ENCODE measurements at regions not wholly inside any gene's neighbourhood (a gene's known extent, or its start where the extent isn't known, plus 50 kb on each side); places are given as distances from the start of the nearest gene placed in this dataset.
"Not testable (repeated sequence)": the region's sequence is repeated elsewhere in the genome, so short reads cannot be mapped to it uniquely, and the experiment has no call there.

DNA sequence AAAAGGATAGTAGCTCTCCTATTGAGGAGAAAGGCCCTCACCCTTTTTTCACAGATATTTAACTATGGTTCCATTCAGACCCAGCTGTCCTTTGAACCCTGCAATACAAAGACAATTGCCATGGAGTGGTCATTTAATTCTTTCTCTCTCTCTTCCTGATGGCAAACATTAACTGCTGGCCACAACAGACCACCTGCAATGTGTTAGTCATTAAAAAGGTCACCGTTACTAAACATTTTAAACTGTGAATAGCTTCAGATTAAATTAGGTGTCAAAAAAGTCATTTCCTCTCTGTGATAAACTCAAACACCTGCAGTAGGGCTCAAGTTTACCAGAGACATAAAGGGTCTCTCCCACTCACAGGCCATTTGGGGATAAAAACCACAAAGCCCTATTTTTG lies 697.2 kb downstream of the TOX3 start:
- intact Hi-C loops (cut with DNase I, micrococcal nuclease) = no loop called here
- ATAC-seq = no peak
- no peak for DNase-seq

- intact Hi-C loops (cut with DNase I, micrococcal nuclease) = no loop called here
- no peak for DNase-seq
- ATAC-seq = no peak
Measured at GRCh38 chr16:51845586-51846305, 694.7 kb upstream of the SALL1 start.

DNA sequence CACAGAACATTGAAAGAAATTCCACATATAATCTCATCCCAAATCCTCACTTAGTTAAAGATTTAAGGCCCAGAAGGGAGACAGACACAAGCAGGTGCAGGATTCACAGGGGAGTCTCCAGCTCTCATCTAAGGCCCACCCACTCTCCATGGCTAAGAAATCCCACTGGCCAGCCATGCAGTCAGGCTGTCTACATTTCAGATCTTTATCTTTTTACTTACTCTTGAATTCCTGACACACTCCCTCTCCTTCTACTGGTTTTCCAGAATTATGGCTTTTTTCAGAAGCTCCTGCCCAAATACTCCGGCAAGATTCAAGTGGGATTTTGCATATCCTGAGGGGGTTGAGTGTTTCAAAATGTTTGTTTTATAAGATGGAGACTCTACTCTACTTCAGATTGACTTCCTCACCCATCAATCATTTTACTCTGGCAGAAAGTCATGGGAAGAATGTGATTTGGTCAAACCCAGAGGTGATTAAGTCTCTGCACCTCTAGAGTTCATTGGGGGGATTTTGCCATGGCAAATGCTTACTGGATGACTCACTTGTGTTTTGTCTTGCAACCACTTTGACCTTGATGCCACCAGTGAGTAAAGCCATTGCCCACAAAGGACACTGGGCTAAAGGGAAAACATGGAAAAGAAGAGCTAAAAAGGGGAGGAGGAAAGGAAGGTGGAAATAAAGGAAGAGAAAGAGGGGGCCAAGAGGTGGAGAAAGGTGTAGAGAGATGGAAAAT lies 688.8 kb upstream of the SALL1 start:
- intact Hi-C loops (cut with DNase I, micrococcal nuclease) = no loop called here

GRCh38 chr16:51834794-51835193 lies 683.7 kb upstream of the SALL1 start:
- intact Hi-C loops (cut with DNase I, micrococcal nuclease) = no loop called here
- DNase-seq (no peak), ATAC-seq (no peak)

More for the DNA sequence above, 688.8 kb upstream of the SALL1 start:
- DNase-seq = no peak
- ATAC-seq = no peak

DNA sequence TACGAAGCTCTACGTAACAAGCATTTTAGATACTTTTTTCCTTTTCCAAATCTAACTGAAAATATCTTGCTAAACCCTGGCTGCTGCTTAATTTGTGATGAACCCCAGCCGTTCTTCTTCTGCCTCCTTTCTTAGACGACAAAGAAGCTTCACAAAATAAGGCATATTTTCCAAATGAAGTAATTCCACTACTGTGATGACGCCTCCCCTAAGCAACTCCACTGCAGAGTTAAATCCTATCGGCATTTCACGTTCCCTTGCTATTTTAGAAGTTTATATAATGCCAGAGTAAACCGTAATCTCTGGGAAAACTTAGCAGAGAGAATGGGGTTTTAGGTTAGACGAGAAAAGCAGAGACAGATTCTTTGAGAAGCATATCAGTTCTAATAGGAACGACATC lies 683.1 kb upstream of the SALL1 start:
- DNase-seq (no peak), ATAC-seq (no peak)
- intact Hi-C loops (cut with DNase I, micrococcal nuclease) = no loop called here

DNA sequence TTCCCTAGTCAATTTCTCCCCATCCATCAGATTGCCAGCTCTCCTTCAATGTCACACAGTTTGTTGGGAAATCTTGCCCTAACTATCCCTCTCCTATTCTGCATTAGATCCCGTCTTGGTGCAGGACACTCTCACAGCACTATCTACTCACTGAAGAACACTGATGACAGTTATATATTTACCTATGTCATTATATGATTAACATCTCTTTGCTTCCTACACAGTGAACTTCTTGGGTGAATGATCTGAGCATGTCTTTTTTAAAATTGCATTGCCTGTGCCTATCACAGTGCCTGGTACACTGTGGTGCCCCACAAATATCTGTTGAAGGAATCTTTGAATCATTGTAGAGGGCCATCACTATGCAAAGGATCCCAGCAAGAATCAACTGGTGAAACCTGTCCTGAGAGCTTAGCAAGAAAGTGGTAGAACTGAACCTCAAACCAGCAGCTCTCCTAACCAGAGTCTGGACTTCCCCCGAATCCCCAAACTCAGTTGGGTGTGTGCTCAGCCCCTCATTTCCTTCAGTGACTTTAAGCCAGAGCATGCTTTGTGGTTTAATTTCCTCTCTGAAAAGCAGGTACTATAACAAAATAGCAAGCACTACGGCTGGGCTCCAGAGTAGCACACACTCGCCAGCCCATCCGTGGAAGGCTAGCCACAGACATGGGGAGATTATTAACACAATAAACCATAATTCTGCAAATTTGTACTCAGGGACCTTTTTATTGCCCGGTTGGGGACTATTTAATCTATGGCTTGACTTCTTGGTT lies 680.7 kb upstream of the SALL1 start:
- no peak for DNase-seq
- intact Hi-C loops (cut with DNase I, micrococcal nuclease) = no loop called here
- ATAC-seq = no peak

DNA sequence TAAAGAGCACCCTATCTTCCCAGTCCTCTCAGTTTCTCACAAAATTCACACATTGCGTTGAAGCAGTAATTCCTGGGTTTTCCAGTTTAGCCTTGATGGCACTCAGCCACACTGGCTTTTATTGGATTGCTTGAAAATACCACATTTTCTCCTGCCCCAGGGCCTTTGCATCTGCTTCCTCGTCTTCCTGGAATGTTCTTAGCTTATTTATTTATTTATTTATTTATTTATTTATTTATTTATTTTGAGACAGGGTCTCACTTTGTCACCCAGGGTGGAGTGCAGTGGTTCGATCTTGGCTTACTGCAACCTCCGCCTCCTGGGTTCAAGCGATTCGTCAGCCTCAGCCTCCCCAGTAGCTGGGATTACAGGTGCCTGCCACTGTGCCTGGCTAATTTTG lies 680.0 kb upstream of the SALL1 start:
- intact Hi-C loops (cut with DNase I, micrococcal nuclease); ATAC-seq: not testable (repeated sequence)

GRCh38 chr16:51825779-51826178 lies 674.7 kb upstream of the SALL1 start:
- DNase-seq = no peak
- intact Hi-C loops (cut with DNase I, micrococcal nuclease) = no loop called here
- ATAC-seq = no peak

More for the DNA sequence above, 680.0 kb upstream of the SALL1 start:
- DNase-seq = not testable (repeated sequence)

GRCh38 chr16:51822471-51822870 lies 671.4 kb upstream of the SALL1 start:
- intact Hi-C loops (cut with DNase I, micrococcal nuclease) = no loop called here
- ATAC-seq (no peak), DNase-seq (no peak)

GRCh38 chr16:51821527-51821926 lies 670.5 kb upstream of the SALL1 start:
- ATAC-seq (no peak), DNase-seq (no peak)
- intact Hi-C loops (cut with DNase I, micrococcal nuclease) = no loop called here

- DNase-seq = no peak
- intact Hi-C loops (cut with DNase I, micrococcal nuclease) = no loop called here
- ATAC-seq = no peak
Measured at GRCh38 chr16:51820176-51820575, 669.1 kb upstream of the SALL1 start.

GRCh38 chr16:51818342-51818944 lies 667.4 kb upstream of the SALL1 start:
- DNase-seq = peak in 1 of 2 donors; percentile 36
- no peak for ATAC-seq
- intact Hi-C loops (cut with DNase I, micrococcal nuclease) = no loop called here

DNA sequence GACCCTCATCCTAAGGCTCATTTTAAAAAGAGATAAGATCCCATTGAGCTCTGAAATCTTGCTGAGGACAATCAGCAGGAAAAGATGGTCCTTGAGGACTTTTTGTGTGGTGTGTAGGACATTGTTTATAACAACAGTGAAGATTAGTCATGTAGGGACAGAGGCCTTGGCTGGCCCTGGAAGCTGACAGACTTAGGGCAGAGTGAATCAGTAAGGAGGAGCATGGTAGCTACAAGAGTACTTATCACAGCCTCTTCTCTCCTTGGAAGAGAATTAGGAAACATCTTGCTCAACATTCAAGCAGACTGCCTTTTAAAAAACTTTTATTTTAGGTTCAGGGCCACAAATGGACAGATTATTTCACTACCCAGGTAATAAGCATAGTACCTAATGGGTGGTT lies 665.9 kb upstream of the SALL1 start:
- no peak for DNase-seq
- no peak for ATAC-seq
- intact Hi-C loops (cut with DNase I, micrococcal nuclease) = no loop called here

DNA sequence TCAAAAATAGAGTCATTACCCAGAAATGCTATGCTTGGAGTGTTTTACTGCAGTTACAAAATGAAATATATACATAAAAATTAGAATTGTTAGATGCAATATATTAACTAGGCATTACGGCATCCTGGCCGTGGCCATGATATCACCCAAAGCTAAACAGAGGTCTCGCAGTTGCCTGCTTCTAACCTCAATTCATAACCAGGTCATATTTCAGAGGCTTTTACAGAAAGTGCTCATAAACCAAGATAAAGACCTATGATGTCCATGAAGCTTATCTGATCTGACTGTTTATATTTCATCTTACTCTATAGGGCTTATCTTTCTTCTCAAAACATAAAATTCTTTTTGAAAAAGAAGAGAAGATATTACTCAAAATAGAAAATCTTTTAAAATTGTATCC lies 664.5 kb upstream of the SALL1 start:
- ATAC-seq = no peak
- intact Hi-C loops (cut with DNase I, micrococcal nuclease) = no loop called here
- DNase-seq = no peak

- ATAC-seq (no peak), DNase-seq (no peak)
- intact Hi-C loops (cut with DNase I, micrococcal nuclease) = no loop called here
Measured at GRCh38 chr16:51814617-51815016, 663.5 kb upstream of the SALL1 start.

GRCh38 chr16:51813609-51814008 lies 662.5 kb upstream of the SALL1 start:
- no peak for ATAC-seq
- no peak for DNase-seq
- intact Hi-C loops (cut with DNase I, micrococcal nuclease) = no loop called here

DNA sequence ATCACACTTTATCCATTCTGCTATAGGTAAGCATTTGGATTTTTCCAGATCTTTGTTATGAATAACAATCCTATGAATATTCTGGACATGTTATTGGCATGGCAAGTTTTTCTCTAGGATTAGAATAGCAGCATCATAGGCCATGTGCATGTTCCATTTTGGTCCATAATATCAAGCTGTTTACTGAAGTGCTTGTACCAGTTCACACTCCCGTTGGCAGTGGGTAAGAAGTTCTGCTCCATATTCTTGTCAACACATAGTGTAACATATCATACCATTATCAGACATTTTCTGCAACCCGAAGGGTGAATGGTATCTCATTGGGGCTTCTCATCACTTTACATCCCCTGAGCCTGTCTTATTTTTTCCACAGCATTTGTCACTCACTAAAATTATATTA lies 661.9 kb upstream of the SALL1 start:
- intact Hi-C loops (cut with DNase I, micrococcal nuclease) = no loop called here
- ATAC-seq (no peak), DNase-seq (no peak)

- DNase-seq (no peak), ATAC-seq (no peak)
- intact Hi-C loops (cut with DNase I, micrococcal nuclease) = no loop called here
Measured at GRCh38 chr16:51807551-51807950, 656.5 kb upstream of the SALL1 start.

- intact Hi-C loops (cut with DNase I, micrococcal nuclease) = no loop called here
- ATAC-seq = no peak
- DNase-seq = no peak
Measured at GRCh38 chr16:51801635-51802034, 650.6 kb upstream of the SALL1 start.

All from left colon (tissue), 2 donors.